Ascending aorta (tissue), 2 donors: ENCODE measurements at regions not wholly inside any gene's neighbourhood (a gene's known extent, or its start where the extent isn't known, plus 50 kb on each side); places are given as distances from the start of the nearest gene placed in this dataset.
"Not testable (repeated sequence)": the region's sequence is repeated elsewhere in the genome, so short reads cannot be mapped to it uniquely, and the experiment has no call there.

ENCODE experiments used
- DNase-seq, 2 donors: peaks; one replicate each; pipeline ENCODE4 v3.0.0-alpha.2; 2019; ENCODE audit warnings: low spot score in 2 of 2
- H3K27ac ChIP-seq, 2 donors: fragments of 200-600 bp; sonication (generic); one replicate each; pipeline ENCODE4 v1.5.1; 2016 to 2017; ENCODE audit warnings: mild to moderate bottlenecking in 1 of 2
- H3K27me3 ChIP-seq: fragments of 200-600 bp; sonication (generic); one replicate; pipeline ENCODE4 v1.5.1; 2017
- H3K36me3 ChIP-seq, 2 donors: fragments of 200-600 bp; sonication (generic); one replicate each; pipeline ENCODE4 v1.5.1; 2016
- H3K4me1 ChIP-seq, 2 donors: fragments of 200-600 bp; sonication (generic); one replicate each; pipeline ENCODE4 v1.5.1; 2016 to 2017; ENCODE audit warnings: mild to moderate bottlenecking in 1 of 2
- H3K4me3 ChIP-seq, 2 donors: fragments of 200-600 bp; sonication (generic); one replicate each; pipeline ENCODE4 v1.5.1; 2016 to 2017; ENCODE audit warnings: mild to moderate bottlenecking in 1 of 2
- H3K9me3 ChIP-seq, 2 donors: fragments of 200-600 bp; sonication (generic); one replicate each; pipeline ENCODE4 v1.5.1; 2016
- CTCF ChIP-seq, 3 experiments: fragments of 200-600 bp in 2 of 3; fragments of 450-650 bp in 1 of 3; sonication (generic) in 2 of 3; IDR thresholded peaks; one replicate each; pipeline ENCODE4 v1.5.1; 2016 to 2019; ENCODE audit warnings: antibody characterized with exemption in 3 of 3, mild to moderate bottlenecking in 1 of 3, moderate library complexity in 1 of 3
- intact Hi-C: fragments of 100-400 bp; cut with DNase I; formaldehyde crosslinking; loops from one replicate; pipeline ENCODE4 v1.15.1; 2023

- peak overlapping the region; percentile 52 to 74 for H3K4me3 ChIP-seq
Measured at GRCh38 chr18:14431031-14431521, 112.3 kb downstream of the POTEC start.

GRCh38 chr18:14415806-14416205 is 127.6 kb downstream of the POTEC start:
- TF ChIP-seq CTCF (IDR thresholded peaks at IDR 0.05): peak in 1 of 3 experiments; percentile 33
- intact Hi-C loops, DNase-seq, H3K4me1 ChIP-seq, H3K9me3 ChIP-seq, H3K36me3 ChIP-seq, H3K27me3 ChIP-seq, H3K4me3 ChIP-seq, H3K27ac ChIP-seq: not testable (repeated sequence)

More at GRCh38 chr18:14431031-14431521, 112.3 kb downstream of the POTEC start:
- intact Hi-C loops, DNase-seq, H3K27me3 ChIP-seq, H3K36me3 ChIP-seq, H3K4me1 ChIP-seq, H3K27ac ChIP-seq, H3K9me3 ChIP-seq: not testable (repeated sequence)
- TF ChIP-seq CTCF (IDR thresholded peaks at IDR 0.05): peak in 1 of 3 experiments; percentile 9

DNA sequence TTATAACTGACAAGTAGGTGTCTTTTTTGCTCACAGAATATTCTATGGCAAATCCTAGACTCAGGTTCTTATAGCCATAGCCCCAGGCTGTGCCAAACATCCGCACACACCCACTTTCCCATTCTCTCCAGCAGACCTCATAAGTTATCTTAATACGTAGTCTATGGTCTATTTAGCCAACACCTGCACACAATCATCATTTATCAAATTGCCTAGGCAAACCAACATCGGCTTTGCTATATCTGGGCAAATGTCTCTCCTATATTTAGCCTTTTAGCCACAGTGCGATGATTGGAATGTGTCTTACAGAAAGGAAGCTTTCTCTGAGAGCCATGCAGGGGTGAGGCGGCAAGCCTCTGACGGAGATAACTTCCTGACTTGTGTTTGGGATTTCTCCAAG is 128.0 kb downstream of the POTEC start:
- DNase-seq, intact Hi-C loops, H3K27me3 ChIP-seq, H3K4me3 ChIP-seq, H3K27ac ChIP-seq, H3K9me3 ChIP-seq, H3K4me1 ChIP-seq, H3K36me3 ChIP-seq: not testable (repeated sequence)

DNA sequence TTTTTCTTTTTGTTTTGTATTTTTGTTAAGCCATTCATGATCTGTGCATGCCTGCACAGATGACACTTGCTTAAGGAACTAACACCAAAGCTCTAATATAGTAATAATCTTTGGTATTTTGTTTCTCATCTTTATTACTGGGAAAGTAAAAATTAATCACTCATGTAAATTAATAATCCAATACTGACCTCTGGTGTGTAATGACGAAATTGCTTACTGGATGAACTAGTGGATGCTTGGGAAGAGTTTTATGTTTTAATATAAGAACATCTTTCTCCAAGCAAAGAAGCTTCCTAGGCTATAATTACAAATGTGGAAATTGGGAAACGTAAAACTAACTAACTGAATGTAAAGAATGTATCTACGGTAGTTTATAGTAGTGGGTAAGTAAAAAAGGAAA is 147.9 kb downstream of the POTEC start:
- intact Hi-C loops: loop anchor here (10.0 kb wide), 1 partner anchor 571 kb away; the partner anchor contains the start of gene MC5R
- not testable (repeated sequence) for H3K4me1 ChIP-seq, H3K9me3 ChIP-seq, H3K36me3 ChIP-seq, H3K27me3 ChIP-seq, H3K27ac ChIP-seq, DNase-seq, H3K4me3 ChIP-seq
- TF ChIP-seq CTCF (IDR thresholded peaks at IDR 0.05): peak in 1 of 3 experiments; percentile 15

DNA sequence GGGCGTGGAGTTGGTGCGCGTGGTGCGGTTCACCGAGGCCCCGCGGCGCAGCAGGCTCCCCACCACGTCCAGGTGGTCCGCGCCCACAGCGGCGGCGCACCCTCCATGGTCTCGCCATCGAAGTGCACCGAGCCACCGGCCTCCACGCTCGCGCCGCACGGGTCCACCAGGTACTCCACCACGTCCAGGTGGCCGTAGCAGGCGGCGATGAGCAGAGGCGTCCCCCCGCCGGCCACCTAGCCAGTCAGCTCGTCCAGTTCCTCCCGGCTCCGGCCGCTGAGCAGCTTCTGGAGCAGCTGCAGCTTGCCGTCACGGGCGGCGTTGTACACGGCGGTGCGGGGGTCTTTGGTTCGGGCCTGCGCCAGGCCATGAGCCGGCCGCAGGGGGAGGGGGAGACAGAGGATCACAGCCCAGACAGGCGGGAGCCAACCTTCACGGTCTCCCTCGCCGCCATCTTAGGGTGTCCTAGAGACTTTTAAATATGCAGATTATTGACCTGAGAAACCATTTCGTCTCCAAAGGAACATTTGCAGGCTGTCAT is 149.8 kb downstream of the POTEC start:
- H3K4me3 ChIP-seq, H3K27ac ChIP-seq, H3K4me1 ChIP-seq, H3K9me3 ChIP-seq, DNase-seq, H3K36me3 ChIP-seq, H3K27me3 ChIP-seq: not testable (repeated sequence)
- intact Hi-C loops: loop anchor here (10.0 kb wide), 1 partner anchor 569 kb away; the partner anchor contains the start of gene MC5R

DNA sequence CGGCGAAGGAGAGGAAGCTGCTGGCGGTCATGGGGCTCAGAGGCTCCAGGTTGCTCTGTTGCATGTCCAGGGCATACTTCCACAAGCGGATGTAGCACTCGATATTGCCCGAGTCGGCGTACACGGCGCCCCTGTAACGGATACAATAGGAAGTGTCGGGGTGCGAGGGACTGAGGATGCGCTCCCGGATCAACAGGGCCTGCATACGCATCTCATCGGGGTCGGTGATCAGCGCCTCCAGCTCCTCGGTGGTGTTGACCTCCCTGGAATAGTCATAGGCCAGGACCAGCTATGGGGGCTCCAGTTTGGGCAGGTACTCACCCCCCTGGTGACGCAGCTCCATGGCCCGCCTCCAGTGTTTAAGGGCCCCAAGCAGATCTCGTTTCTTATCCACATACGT is 150.8 kb downstream of the POTEC start:
- H3K4me1 ChIP-seq, H3K9me3 ChIP-seq, DNase-seq, H3K27me3 ChIP-seq, H3K36me3 ChIP-seq, H3K27ac ChIP-seq, H3K4me3 ChIP-seq: not testable (repeated sequence)
- intact Hi-C loops: loop anchor here (10.0 kb wide), 1 partner anchor 568 kb away; the partner anchor contains the start of gene MC5R

GRCh38 chr18:14384961-14385360 is 158.4 kb downstream of the POTEC start:
- H3K4me1 ChIP-seq, H3K4me3 ChIP-seq, DNase-seq: not testable (repeated sequence)

DNA sequence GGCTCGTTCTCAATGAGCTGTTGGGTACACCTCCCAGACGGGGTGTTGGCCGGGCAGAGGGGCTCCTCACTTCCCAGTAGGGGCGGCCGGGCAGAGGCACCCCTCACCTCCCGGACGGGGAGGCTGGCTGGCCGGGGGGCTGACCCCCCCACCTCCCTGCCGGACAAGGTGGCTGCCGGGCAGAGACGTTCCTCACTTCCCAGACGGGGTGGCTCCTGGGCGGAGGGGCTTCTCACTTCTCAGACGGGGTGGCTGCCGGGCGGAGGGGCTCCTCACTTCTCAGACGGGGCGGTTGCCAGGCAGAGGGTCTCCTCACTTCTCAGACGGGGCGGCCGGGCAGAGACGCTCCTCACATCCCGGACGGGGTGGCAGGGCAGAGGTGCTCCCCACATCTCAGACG is 160.7 kb downstream of the POTEC start:
- intact Hi-C loops, H3K27ac ChIP-seq: not testable (repeated sequence)

More at GRCh38 chr18:14384961-14385360, 158.4 kb downstream of the POTEC start:
- intact Hi-C loops, H3K27ac ChIP-seq, H3K27me3 ChIP-seq, H3K9me3 ChIP-seq, H3K36me3 ChIP-seq: not testable (repeated sequence)

GRCh38 chr18:14379489-14379888 is 163.9 kb downstream of the POTEC start:
- H3K36me3 ChIP-seq, H3K9me3 ChIP-seq, DNase-seq, H3K27me3 ChIP-seq, H3K27ac ChIP-seq, H3K4me1 ChIP-seq, H3K4me3 ChIP-seq, intact Hi-C loops: not testable (repeated sequence)

More for the DNA sequence above, 160.7 kb downstream of the POTEC start:
- not testable (repeated sequence) for H3K4me1 ChIP-seq, H3K36me3 ChIP-seq, H3K9me3 ChIP-seq, H3K4me3 ChIP-seq, DNase-seq, H3K27me3 ChIP-seq

DNA sequence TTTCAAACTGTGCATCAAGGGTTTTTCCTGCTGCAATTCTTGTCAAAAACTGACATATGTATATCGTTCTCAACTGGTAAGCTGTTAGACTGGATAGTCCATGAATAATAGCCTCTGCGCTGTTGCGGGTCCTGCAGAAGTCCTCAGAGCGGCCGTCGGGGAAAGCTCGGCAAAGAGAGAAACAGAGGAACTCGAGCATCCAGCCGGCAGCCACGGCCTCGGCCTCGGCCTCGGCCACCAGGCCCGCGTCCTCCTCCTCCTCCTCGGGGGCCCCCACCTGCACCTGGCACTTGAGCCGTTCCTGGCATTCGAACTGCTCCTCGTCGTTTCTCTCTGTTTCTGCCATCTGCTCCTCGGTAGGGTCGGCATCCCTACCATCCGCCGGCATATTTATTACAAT is 165.0 kb downstream of the POTEC start:
- H3K27me3 ChIP-seq, intact Hi-C loops, H3K27ac ChIP-seq, H3K36me3 ChIP-seq, H3K4me1 ChIP-seq, H3K9me3 ChIP-seq, DNase-seq, H3K4me3 ChIP-seq: not testable (repeated sequence)

DNA sequence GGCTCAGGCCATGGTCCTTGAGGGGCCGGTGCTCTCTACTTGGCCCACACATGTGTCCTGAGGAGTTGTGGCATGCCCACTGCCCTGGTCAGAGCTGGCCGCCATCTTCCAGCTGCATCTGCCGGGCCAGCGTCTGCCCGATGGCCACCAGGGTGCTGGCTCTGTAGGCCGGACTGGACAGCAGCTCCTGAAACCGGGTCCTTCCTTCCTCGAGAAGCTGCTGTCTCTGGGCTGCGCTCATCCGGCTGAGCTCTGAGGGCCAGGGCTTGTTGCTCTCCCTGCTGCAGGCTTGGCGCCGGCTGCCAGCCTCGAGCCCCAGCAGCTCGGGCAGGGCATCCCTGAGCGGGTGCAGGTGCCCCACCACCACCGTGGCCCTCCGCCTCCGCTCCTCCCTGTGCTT is 182.1 kb downstream of the POTEC start:
- H3K36me3 ChIP-seq, H3K27ac ChIP-seq, H3K9me3 ChIP-seq, DNase-seq, intact Hi-C loops, H3K27me3 ChIP-seq, H3K4me1 ChIP-seq, H3K4me3 ChIP-seq: not testable (repeated sequence)
